Epithelial cell of esophagus (primary cell): ENCODE measurements at regions not wholly inside any gene's neighbourhood (a gene's known extent, or its start where the extent isn't known, plus 50 kb on each side); places are given as distances from the start of the nearest gene placed in this dataset.
A peak's percentile ranks its signal among the peaks of the same experiment; 100 is the strongest.

ENCODE experiments used
- DNase-seq: peaks from one replicate; pipeline ENCODE4 v3.0.0; 2010; ENCODE audit warnings: low read depth
- H3K4me3 ChIP-seq: 2 replicates; pipeline ENCODE4 v1.5.1; 2011; ENCODE audit warnings: mild to moderate bottlenecking, low read length, control low read depth
- TF ChIP-seq, protein P1 (sequence below): IDR thresholded peaks from 2 replicates; pipeline ENCODE4 v1.5.1; 2011; ENCODE audit warnings: low read depth, mild to moderate bottlenecking, low read length, control low read depth, inconsistent platforms; ENCODE audit not compliant: insufficient read depth; ENCODE audit errors: missing control alignments

DNA sequence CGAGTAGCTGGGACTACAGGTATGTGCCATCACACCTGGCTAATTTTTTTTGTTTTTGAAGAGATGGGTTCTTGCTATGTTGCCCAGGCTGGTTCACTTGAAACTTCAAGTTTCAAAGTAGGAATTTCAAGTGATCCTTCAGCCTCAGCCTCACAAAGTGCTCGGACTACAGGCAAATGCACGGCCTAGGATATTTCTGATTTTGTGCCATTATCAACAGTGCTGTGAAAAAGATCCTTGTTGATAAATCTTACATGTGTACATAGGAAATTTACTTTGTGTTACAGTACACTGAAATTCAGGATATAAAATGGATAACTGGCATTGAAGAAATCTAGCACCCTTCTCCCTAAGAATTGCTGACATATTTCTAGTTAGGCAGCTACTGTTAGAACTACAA lies 184.6 kb upstream of the PRDM1 start:
- H3K4me3 ChIP-seq: no peak overlapping the region
- DNase-seq: no peak
- TF ChIP-seq, protein P1, sequence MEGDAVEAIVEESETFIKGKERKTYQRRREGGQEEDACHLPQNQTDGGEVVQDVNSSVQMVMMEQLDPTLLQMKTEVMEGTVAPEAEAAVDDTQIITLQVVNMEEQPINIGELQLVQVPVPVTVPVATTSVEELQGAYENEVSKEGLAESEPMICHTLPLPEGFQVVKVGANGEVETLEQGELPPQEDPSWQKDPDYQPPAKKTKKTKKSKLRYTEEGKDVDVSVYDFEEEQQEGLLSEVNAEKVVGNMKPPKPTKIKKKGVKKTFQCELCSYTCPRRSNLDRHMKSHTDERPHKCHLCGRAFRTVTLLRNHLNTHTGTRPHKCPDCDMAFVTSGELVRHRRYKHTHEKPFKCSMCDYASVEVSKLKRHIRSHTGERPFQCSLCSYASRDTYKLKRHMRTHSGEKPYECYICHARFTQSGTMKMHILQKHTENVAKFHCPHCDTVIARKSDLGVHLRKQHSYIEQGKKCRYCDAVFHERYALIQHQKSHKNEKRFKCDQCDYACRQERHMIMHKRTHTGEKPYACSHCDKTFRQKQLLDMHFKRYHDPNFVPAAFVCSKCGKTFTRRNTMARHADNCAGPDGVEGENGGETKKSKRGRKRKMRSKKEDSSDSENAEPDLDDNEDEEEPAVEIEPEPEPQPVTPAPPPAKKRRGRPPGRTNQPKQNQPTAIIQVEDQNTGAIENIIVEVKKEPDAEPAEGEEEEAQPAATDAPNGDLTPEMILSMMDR: no peak

DNA sequence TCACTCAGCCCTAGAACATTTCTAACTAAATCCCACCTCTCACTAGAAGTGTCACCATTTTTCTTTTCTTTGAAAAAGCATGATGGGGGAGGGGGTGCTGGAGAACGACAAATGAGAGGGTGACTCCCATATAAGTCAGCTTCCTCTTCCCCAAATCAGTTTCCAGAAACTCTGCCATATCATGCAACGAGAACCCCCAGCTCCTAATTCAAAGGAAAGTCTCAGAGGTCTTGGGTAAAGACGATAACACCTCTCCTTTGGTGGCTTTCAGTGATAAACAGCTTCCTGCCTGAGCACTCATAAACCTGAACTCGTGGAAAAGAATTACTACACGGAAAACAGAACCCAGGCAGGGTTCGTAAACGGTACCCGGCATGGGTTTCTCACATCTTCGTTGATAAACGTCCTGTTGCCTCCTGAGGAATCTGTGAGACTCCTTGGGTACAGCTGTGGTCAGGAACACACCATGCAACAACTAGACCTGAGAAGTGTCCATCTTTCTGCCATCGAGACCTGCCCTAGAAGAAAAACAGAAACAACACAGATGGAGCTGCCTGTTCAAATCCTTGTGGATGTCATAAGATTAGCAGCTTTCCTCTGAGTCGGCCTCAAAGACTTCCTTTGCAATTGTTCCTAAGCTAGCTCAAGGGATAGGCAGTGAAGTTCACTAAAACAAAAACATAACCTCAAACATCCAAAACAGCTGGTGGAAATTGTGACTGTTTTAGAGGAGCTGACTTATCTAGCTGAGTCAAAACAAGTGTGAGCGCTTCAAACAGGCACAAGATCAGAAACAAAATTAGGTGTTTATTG lies 185.8 kb upstream of the PRDM1 start:
- TF ChIP-seq, protein P1: no peak
- DNase-seq: peak; percentile 42
- no peak overlapping the region for H3K4me3 ChIP-seq

DNA sequence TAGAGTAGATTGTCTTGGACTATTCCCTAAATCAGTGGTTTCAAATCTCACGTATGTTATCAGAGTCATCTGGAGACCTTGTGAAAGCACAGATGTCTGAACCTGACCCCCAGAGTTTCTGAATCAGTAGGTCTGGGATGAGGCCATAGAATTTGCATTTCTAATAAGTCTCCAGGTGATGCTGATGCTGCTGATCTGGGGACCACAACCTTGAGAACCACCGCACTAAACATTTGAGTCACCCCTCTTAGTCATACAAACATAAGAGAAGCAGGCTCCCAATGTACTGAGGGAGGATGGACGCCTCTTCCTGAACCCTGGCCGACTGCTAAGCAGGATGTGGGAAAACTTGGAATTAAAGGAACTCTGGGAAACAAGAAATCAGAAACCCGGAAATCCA lies 187.8 kb upstream of the PRDM1 start:
- H3K4me3 ChIP-seq: no peak overlapping the region
- TF ChIP-seq, protein P1: no peak
- peak; percentile 65 for DNase-seq

DNA sequence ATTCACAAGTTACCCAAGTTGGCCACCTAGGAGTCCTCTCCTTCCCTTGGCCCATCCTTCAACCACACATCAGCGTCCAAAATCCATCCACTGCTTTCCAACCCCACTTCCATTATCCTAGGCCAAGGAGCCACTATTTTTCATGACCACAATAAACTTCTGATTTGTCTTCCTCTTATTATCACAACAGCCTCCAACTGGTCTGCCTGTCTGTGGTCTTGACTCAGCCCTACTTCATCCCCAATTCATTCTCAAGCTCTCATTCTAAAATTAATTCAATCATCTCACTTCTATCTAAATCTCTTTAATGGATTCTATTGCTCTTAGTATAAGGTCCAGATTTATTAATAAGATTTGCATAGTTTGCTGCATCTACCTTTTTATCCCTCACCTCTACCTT lies 189.0 kb upstream of the PRDM1 start:
- H3K4me3 ChIP-seq: no peak overlapping the region
- TF ChIP-seq, protein P1: no peak
- DNase-seq: no peak

DNA sequence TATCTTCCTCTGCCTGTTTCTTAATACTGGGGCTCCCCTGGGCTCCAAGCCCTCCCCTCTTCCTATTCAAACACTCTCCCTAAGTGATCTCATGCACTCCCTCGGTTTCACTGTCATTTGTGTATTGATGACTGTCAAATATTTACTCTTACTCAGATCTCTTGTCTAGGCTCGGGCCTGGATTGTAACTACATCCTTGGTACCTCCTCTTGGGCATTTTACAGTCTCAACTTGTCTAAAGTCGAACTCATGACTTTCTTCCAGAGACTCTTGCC lies 189.4 kb upstream of the PRDM1 start:
- peak; percentile 34 for DNase-seq
- no peak overlapping the region for H3K4me3 ChIP-seq
- TF ChIP-seq, protein P1: no peak

DNA sequence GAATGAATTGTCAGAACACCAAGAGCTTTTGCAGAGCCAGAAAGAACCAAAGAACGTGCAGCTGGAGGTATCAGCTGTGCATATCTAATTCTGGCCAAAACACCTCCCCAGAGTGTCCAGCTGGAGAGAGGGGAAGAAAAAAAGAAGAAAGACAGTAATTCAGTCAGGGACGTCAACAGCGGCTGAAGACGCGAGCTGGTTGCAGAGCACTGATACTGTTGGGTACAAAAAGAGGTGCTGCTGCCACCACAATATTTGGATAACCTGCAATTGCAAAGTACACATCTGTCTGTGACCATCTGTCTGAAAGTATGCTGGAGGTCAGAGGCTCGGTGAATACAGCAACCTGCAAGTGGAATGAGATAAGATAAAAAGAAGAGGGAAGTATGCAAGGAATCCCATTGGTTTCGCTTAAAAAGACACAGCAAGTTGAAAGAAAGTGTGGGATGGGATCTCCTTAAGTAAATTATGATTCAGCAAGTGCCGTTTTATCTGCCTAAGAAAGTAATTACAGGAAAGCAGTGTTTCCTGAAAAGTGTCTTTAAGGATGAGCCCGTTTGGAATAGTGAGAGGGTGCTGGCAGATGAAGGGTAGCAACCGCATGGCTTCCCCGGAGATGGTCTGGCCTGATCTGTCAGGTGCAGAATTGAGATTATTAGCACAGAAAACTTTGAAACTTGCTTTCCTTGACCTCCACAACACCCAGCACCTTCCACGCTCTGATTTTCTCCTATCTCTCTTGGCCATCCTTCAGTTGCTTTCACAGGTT lies 189.9 kb upstream of the PRDM1 start:
- DNase-seq: no peak
- H3K4me3 ChIP-seq: no peak overlapping the region
- TF ChIP-seq, protein P1: no peak

DNA sequence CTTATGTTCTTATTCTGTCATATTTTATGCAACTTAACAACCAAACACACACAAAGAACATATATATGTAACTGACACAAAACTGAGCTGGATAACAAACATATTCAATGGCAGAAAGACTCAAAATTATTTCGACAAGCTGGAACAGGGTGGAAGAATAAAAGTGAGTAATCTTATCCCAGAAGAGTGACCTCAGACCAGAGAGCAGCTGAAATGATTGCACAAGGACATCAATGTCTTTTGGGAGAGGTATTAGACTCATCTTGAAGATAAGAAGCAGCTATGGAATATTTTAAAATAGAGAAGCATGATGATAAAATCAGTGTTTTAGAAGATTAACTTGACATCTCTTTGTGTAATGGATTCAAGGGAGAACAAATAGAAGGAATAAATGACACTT lies 191.6 kb upstream of the PRDM1 start:
- TF ChIP-seq, protein P1: no peak
- peak; percentile 70 for DNase-seq

More for the DNA sequence above, 191.6 kb upstream of the PRDM1 start:
- no peak overlapping the region for H3K4me3 ChIP-seq
